ENCODE measurements at regions not wholly inside any gene's neighbourhood (a gene's known extent, or its start where the extent isn't known, plus 50 kb on each side); places are given as distances from the start of the nearest gene placed in this dataset.
"Not testable (repeated sequence)": the region's sequence is repeated elsewhere in the genome, so short reads cannot be mapped to it uniquely, and the experiment has no call there.

DNA sequence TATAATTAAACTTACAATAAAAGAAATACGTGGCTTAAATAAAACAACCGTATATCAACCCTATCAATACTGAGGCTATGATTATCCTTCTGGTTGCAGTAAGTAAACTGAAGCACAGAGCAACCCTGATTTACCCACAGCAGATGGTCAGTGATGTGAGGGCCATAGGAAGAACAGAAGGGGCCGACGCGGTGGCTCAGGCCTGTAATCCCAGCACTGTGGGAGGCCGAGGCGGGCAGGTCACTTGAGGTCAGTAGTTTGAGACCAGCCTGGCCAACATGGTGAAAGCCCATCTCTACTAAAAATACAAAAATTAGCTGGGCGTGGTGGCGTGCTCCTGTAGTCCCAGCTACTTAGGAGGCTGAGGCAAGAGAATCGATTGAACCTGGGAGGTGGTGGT, 94.2 kb upstream of the SLC25A33 start:
- TF ChIP-seq, protein P1, sequence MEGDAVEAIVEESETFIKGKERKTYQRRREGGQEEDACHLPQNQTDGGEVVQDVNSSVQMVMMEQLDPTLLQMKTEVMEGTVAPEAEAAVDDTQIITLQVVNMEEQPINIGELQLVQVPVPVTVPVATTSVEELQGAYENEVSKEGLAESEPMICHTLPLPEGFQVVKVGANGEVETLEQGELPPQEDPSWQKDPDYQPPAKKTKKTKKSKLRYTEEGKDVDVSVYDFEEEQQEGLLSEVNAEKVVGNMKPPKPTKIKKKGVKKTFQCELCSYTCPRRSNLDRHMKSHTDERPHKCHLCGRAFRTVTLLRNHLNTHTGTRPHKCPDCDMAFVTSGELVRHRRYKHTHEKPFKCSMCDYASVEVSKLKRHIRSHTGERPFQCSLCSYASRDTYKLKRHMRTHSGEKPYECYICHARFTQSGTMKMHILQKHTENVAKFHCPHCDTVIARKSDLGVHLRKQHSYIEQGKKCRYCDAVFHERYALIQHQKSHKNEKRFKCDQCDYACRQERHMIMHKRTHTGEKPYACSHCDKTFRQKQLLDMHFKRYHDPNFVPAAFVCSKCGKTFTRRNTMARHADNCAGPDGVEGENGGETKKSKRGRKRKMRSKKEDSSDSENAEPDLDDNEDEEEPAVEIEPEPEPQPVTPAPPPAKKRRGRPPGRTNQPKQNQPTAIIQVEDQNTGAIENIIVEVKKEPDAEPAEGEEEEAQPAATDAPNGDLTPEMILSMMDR (conservative IDR thresholded peaks at IDR 0.05; ENCODE audit: low read length), result not testable (repeated sequence)
- not testable (repeated sequence) for TF ChIP-seq EZH2phosphoT487 (IDR thresholded peaks at IDR 0.05; ENCODE audit: borderline replicate concordance)
